ENCODE measurements at regions not wholly inside any gene's neighbourhood (a gene's known extent, or its start where the extent isn't known, plus 50 kb on each side); places are given as distances from the start of the nearest gene placed in this dataset.
"Not testable (repeated sequence)": the region's sequence is repeated elsewhere in the genome, so short reads cannot be mapped to it uniquely, and the experiment has no call there.

- DNase-seq = no peak
These were observed 67.4 kb downstream of the SNTN start for GRCh38 chr3:63719796-63720445.

GRCh38 chr3:63720951-63721350, 68.5 kb downstream of the SNTN start:
- DNase-seq = not testable (repeated sequence)

- DNase-seq = peak; percentile 3
These were observed 72.5 kb downstream of the SNTN start for GRCh38 chr3:63724987-63725386.

- DNase-seq = no peak
These were observed 74.2 kb downstream of the SNTN start for GRCh38 chr3:63726656-63727055.

GRCh38 chr3:63727233-63727632, 74.8 kb downstream of the SNTN start:
- no peak for DNase-seq

- DNase-seq = no peak
These were observed 79.4 kb downstream of the SNTN start for GRCh38 chr3:63731866-63732265.

GRCh38 chr3:63733278-63733677, 80.8 kb downstream of the SNTN start:
- DNase-seq = not testable (repeated sequence)

- not testable (repeated sequence) for DNase-seq
These were observed 82.2 kb downstream of the SNTN start for GRCh38 chr3:63734632-63735031.

- DNase-seq = not testable (repeated sequence)
These were observed 82.3 kb upstream of the C3orf49 start for GRCh38 chr3:63736757-63737156.

- DNase-seq = not testable (repeated sequence)
These were observed 80.5 kb upstream of the C3orf49 start for GRCh38 chr3:63738577-63738976.

- no peak for DNase-seq
These were observed 79.6 kb upstream of the C3orf49 start for GRCh38 chr3:63739474-63739873.

GRCh38 chr3:63740116-63740515, 79.0 kb upstream of the C3orf49 start:
- no peak for DNase-seq

GRCh38 chr3:63744693-63745092, 74.4 kb upstream of the C3orf49 start:
- DNase-seq = not testable (repeated sequence)

- DNase-seq = no peak
These were observed 73.3 kb upstream of the C3orf49 start for GRCh38 chr3:63745757-63746156.

GRCh38 chr3:63746211-63746610, 72.9 kb upstream of the C3orf49 start:
- no peak for DNase-seq

- no peak for DNase-seq
These were observed 67.6 kb upstream of the C3orf49 start for GRCh38 chr3:63751459-63751858.

- DNase-seq = no peak
These were observed 65.5 kb upstream of the C3orf49 start for GRCh38 chr3:63753567-63753966.

GRCh38 chr3:63753995-63754394, 65.1 kb upstream of the C3orf49 start:
- DNase-seq = no peak

GRCh38 chr3:63762180-63762579, 56.9 kb upstream of the C3orf49 start:
- no peak for DNase-seq

- DNase-seq = no peak
These were observed 56.1 kb upstream of the C3orf49 start for GRCh38 chr3:63762934-63763550.

GRCh38 chr3:63764511-63764910, 54.6 kb upstream of the C3orf49 start:
- no peak for DNase-seq

GRCh38 chr3:63766261-63766660, 52.8 kb upstream of the C3orf49 start:
- no peak for DNase-seq

GRCh38 chr3:63768386-63768785, 50.7 kb upstream of the C3orf49 start:
- no peak for DNase-seq

GRCh38 chr3:63768888-63769287, 50.2 kb upstream of the C3orf49 start:
- DNase-seq = no peak
